Stimulated activated naive B cell treated with anti-CD40 and anti-IgM and Interleukin-4, amounts not matched to agents 10 μg/mL and 1 μg/mL and 100 μg/mL, for 72 hours (primary cell): ENCODE measurements at regions not wholly inside any gene's neighbourhood (a gene's known extent, or its start where the extent isn't known, plus 50 kb on each side); places are given as distances from the start of the nearest gene placed in this dataset.
"Not testable (repeated sequence)": the region's sequence is repeated elsewhere in the genome, so short reads cannot be mapped to it uniquely, and the experiment has no call there.

Experiments used
- ATAC-seq, 2 donors: fragments of 150-1000 bp; cut with Tn5 transposase; replicated peaks; 2 replicates each; pipeline ENCODE4 v1.10.0; 2021; ENCODE audit warnings: moderate library complexity in 1 of 2
- DNase-seq: peaks from one replicate; pipeline ENCODE4 v3.0.0; 2021
- H3K27ac Mint-ChIP-seq: one replicate; pipeline ENCODE4 v1.8.0; 2022; ENCODE audit warnings: mild to moderate bottlenecking, mixed read lengths
- H3K27me3 Mint-ChIP-seq, 2 donors: one replicate each; pipeline ENCODE4 v1.8.0; 2022; ENCODE audit warnings: mixed read lengths in 2 of 2
- H3K36me3 Mint-ChIP-seq, 2 donors: one replicate each; pipeline ENCODE4 v1.8.0; 2022; ENCODE audit warnings: mixed read lengths in 2 of 2, mild to moderate bottlenecking in 1 of 2
- H3K4me1 Mint-ChIP-seq, 2 donors: one replicate each; pipeline ENCODE4 v1.8.0; 2022; ENCODE audit warnings: mixed read lengths in 2 of 2, mild to moderate bottlenecking in 1 of 2
- H3K4me3 Mint-ChIP-seq, 2 donors: one replicate each; pipeline ENCODE4 v1.8.0; 2022; ENCODE audit warnings: mild to moderate bottlenecking in 2 of 2, mixed read lengths in 2 of 2, moderate library complexity in 1 of 2
- H3K9me3 Mint-ChIP-seq, 2 donors: one replicate each; pipeline ENCODE4 v1.8.0; 2022; ENCODE audit warnings: mixed read lengths in 2 of 2, mild to moderate bottlenecking in 1 of 2

GRCh38 chr2:90287751-90288150, 1596.3 kb downstream of the RPIA start:
- not testable (repeated sequence) for ATAC-seq, H3K27ac Mint-ChIP-seq, H3K27me3 Mint-ChIP-seq, H3K4me3 Mint-ChIP-seq, H3K4me1 Mint-ChIP-seq, H3K9me3 Mint-ChIP-seq, DNase-seq, H3K36me3 Mint-ChIP-seq

- H3K27me3 Mint-ChIP-seq, H3K4me1 Mint-ChIP-seq, H3K4me3 Mint-ChIP-seq, DNase-seq, ATAC-seq, H3K27ac Mint-ChIP-seq, H3K36me3 Mint-ChIP-seq, H3K9me3 Mint-ChIP-seq: not testable (repeated sequence)
Measured at GRCh38 chr2:90288396-90288795, 1596.9 kb downstream of the RPIA start.

GRCh38 chr2:90289291-90289980, 1598.0 kb downstream of the RPIA start:
- not testable (repeated sequence) for DNase-seq, H3K36me3 Mint-ChIP-seq, H3K4me3 Mint-ChIP-seq, H3K27ac Mint-ChIP-seq, H3K9me3 Mint-ChIP-seq, H3K4me1 Mint-ChIP-seq, H3K27me3 Mint-ChIP-seq, ATAC-seq

GRCh38 chr2:90290701-90291100, 1599.2 kb downstream of the RPIA start:
- not testable (repeated sequence) for H3K27me3 Mint-ChIP-seq, H3K9me3 Mint-ChIP-seq, H3K27ac Mint-ChIP-seq, H3K4me3 Mint-ChIP-seq, H3K36me3 Mint-ChIP-seq, H3K4me1 Mint-ChIP-seq, ATAC-seq, DNase-seq

GRCh38 chr2:90291168-90291883, 1599.9 kb downstream of the RPIA start:
- not testable (repeated sequence) for H3K4me3 Mint-ChIP-seq, H3K36me3 Mint-ChIP-seq, ATAC-seq, H3K27ac Mint-ChIP-seq, H3K4me1 Mint-ChIP-seq, H3K9me3 Mint-ChIP-seq, H3K27me3 Mint-ChIP-seq, DNase-seq

GRCh38 chr2:90291934-90292333, 1600.5 kb downstream of the RPIA start:
- not testable (repeated sequence) for H3K9me3 Mint-ChIP-seq, H3K27me3 Mint-ChIP-seq, DNase-seq, H3K36me3 Mint-ChIP-seq, ATAC-seq, H3K4me3 Mint-ChIP-seq, H3K4me1 Mint-ChIP-seq, H3K27ac Mint-ChIP-seq

- not testable (repeated sequence) for H3K4me3 Mint-ChIP-seq, H3K9me3 Mint-ChIP-seq, H3K36me3 Mint-ChIP-seq, H3K27me3 Mint-ChIP-seq, H3K27ac Mint-ChIP-seq, DNase-seq, ATAC-seq, H3K4me1 Mint-ChIP-seq
Measured at GRCh38 chr2:90292451-90292850, 1601.0 kb downstream of the RPIA start.

GRCh38 chr2:90293224-90293623, 1601.8 kb downstream of the RPIA start:
- ATAC-seq, H3K9me3 Mint-ChIP-seq, H3K4me1 Mint-ChIP-seq, H3K4me3 Mint-ChIP-seq, H3K27ac Mint-ChIP-seq, H3K36me3 Mint-ChIP-seq, DNase-seq, H3K27me3 Mint-ChIP-seq: not testable (repeated sequence)

- H3K9me3 Mint-ChIP-seq, H3K4me1 Mint-ChIP-seq, ATAC-seq: not testable (repeated sequence)
Measured at GRCh38 chr2:90293806-90294205, 1602.3 kb downstream of the RPIA start.

GRCh38 chr2:90295036-90295750, 1603.7 kb downstream of the RPIA start:
- not testable (repeated sequence) for DNase-seq, H3K27ac Mint-ChIP-seq, H3K36me3 Mint-ChIP-seq, ATAC-seq, H3K4me3 Mint-ChIP-seq, H3K9me3 Mint-ChIP-seq, H3K4me1 Mint-ChIP-seq, H3K27me3 Mint-ChIP-seq

More at GRCh38 chr2:90293806-90294205, 1602.3 kb downstream of the RPIA start:
- H3K27me3 Mint-ChIP-seq, H3K36me3 Mint-ChIP-seq, DNase-seq, H3K4me3 Mint-ChIP-seq, H3K27ac Mint-ChIP-seq: not testable (repeated sequence)

GRCh38 chr2:90296484-90296777, 1605.0 kb downstream of the RPIA start:
- not testable (repeated sequence) for H3K36me3 Mint-ChIP-seq, H3K4me1 Mint-ChIP-seq, H3K9me3 Mint-ChIP-seq, DNase-seq, H3K27ac Mint-ChIP-seq, ATAC-seq, H3K4me3 Mint-ChIP-seq, H3K27me3 Mint-ChIP-seq

GRCh38 chr2:90297701-90298100, 1606.2 kb downstream of the RPIA start:
- H3K4me1 Mint-ChIP-seq, DNase-seq, H3K9me3 Mint-ChIP-seq, H3K4me3 Mint-ChIP-seq, H3K27ac Mint-ChIP-seq, H3K36me3 Mint-ChIP-seq, H3K27me3 Mint-ChIP-seq, ATAC-seq: not testable (repeated sequence)

GRCh38 chr2:90298126-90298755, 1606.8 kb downstream of the RPIA start:
- not testable (repeated sequence) for H3K9me3 Mint-ChIP-seq, H3K36me3 Mint-ChIP-seq, DNase-seq, H3K27ac Mint-ChIP-seq, H3K4me1 Mint-ChIP-seq, ATAC-seq, H3K4me3 Mint-ChIP-seq, H3K27me3 Mint-ChIP-seq

GRCh38 chr2:90298983-90299382, 1607.5 kb downstream of the RPIA start:
- ATAC-seq = peak in 1 of 2 donors; percentile 25
- not testable (repeated sequence) for H3K9me3 Mint-ChIP-seq, H3K4me1 Mint-ChIP-seq, H3K4me3 Mint-ChIP-seq, H3K27ac Mint-ChIP-seq, DNase-seq, H3K36me3 Mint-ChIP-seq, H3K27me3 Mint-ChIP-seq
